ENCODE measurements at regions not wholly inside any gene's neighbourhood (a gene's known extent, or its start where the extent isn't known, plus 50 kb on each side); places are given as distances from the start of the nearest gene placed in this dataset.
A peak's percentile ranks its signal among the peaks of the same experiment; 100 is the strongest.

GRCh38 chr9:30943446-30944224 is 1440.8 kb upstream of the ACO1 start:
- no peaks in the 10 kb centered on the region for H3K27me3 ChIP-seq
- H3K9me3 ChIP-seq: peaks cover 0 to 15% of the 10 kb centered on the region in 2 donors
- no peaks in the 10 kb centered on the region for H3K4me1 ChIP-seq
- H3K36me3 ChIP-seq: no peaks in the 10 kb centered on the region
- DNase-seq (peak in 1 of 4 donors; percentile 69), ATAC-seq (no peak)
- H3K27ac ChIP-seq: no peak overlapping the region
- no peak for TF ChIP-seq CTCF (IDR thresholded peaks at IDR 0.05)
- intact Hi-C loops (cut with DNase I): no loop called here
- H3K4me3 ChIP-seq: no peak overlapping the region

- intact Hi-C loops (cut with DNase I): no loop called here
- Histone ChIP-seq H3K36me3 (no peaks in the 10 kb centered on the region), H3K4me1 (no peaks in the 10 kb centered on the region), H3K27me3 (no peaks in the 10 kb centered on the region), H3K27ac (no peak overlapping the region), H3K9me3 (peaks cover 0 to 17% of the 10 kb centered on the region in 2 donors), H3K4me3 (no peak overlapping the region)
- TF ChIP-seq CTCF (IDR thresholded peaks at IDR 0.05): no peak
- no peak for ATAC-seq
- DNase-seq: peak in 1 of 4 donors; percentile 22
These were observed 1440.2 kb upstream of the ACO1 start for GRCh38 chr9:30944225-30944569.

GRCh38 chr9:30944741-30945280 is 1439.6 kb upstream of the ACO1 start:
- Histone ChIP-seq H3K36me3 (no peaks in the 10 kb centered on the region), H3K27me3 (no peaks in the 10 kb centered on the region), H3K4me1 (no peaks in the 10 kb centered on the region), H3K27ac (no peak overlapping the region), H3K9me3 (peaks cover 0 to 17% of the 10 kb centered on the region in 2 donors), H3K4me3 (no peak overlapping the region)
- DNase-seq: peak in 1 of 4 donors; percentile 44
- intact Hi-C loops (cut with DNase I): no loop called here
- ATAC-seq: no peak
- TF ChIP-seq CTCF (IDR thresholded peaks at IDR 0.05): no peak

GRCh38 chr9:30964332-30964731 is 1420.1 kb upstream of the ACO1 start:
- no peak overlapping the region for H3K27ac ChIP-seq
- intact Hi-C loops (cut with DNase I): no loop called here
- H3K9me3 ChIP-seq: peaks cover 0 to 7% of the 10 kb centered on the region in 2 donors
- DNase-seq (no peak), ATAC-seq (no peak)
- no peaks in the 10 kb centered on the region for H3K4me1 ChIP-seq
- no peaks in the 10 kb centered on the region for H3K27me3 ChIP-seq
- no peak for TF ChIP-seq CTCF (IDR thresholded peaks at IDR 0.05)
- no peaks in the 10 kb centered on the region for H3K36me3 ChIP-seq
- H3K4me3 ChIP-seq: no peak overlapping the region

GRCh38 chr9:30967476-30967875 is 1417.0 kb upstream of the ACO1 start:
- peaks cover 0 to 5% of the 10 kb centered on the region in 2 donors for H3K9me3 ChIP-seq
- no peaks in the 10 kb centered on the region for H3K4me1 ChIP-seq
- DNase-seq (peak in 1 of 4 donors; percentile 5), ATAC-seq (peak; percentile 56)
- TF ChIP-seq CTCF (IDR thresholded peaks at IDR 0.05): no peak
- no peaks in the 10 kb centered on the region for H3K27me3 ChIP-seq
- no peaks in the 10 kb centered on the region for H3K36me3 ChIP-seq
- no peak overlapping the region for H3K4me3 ChIP-seq
- intact Hi-C loops (cut with DNase I): no loop called here
- H3K27ac ChIP-seq: no peak overlapping the region
